Fibroblast of villous mesenchyme (primary cell): ENCODE measurements at regions not wholly inside any gene's neighbourhood (a gene's known extent, or its start where the extent isn't known, plus 50 kb on each side); places are given as distances from the start of the nearest gene placed in this dataset.
A peak's percentile ranks its signal among the peaks of the same experiment; 100 is the strongest.

Experiments
- DNase-seq: peaks from one replicate; pipeline ENCODE4 v3.0.0-alpha.2; 2010; ENCODE audit warnings: low read depth
- H3K4me3 ChIP-seq: 2 replicates; pipeline ENCODE4 v1.5.1; 2011; ENCODE audit warnings: low read depth, mild to moderate bottlenecking, low read length
- CTCF ChIP-seq: IDR thresholded peaks from 2 replicates; pipeline ENCODE4 v1.5.1; 2012; ENCODE audit warnings: low read depth, mild to moderate bottlenecking, low read length; ENCODE audit not compliant: insufficient read depth

- no peak for TF ChIP-seq CTCF
- H3K4me3 ChIP-seq = no peak overlapping the region
- peak; percentile 2 for DNase-seq
These were observed 262.6 kb downstream of the ATG4C start for GRCh38 chr1:63046539-63046938.

- no peak for TF ChIP-seq CTCF
- no peak overlapping the region for H3K4me3 ChIP-seq
- DNase-seq = no peak
These were observed 265.2 kb downstream of the ATG4C start for GRCh38 chr1:63049135-63049534.

GRCh38 chr1:63051356-63051755, 267.4 kb downstream of the ATG4C start:
- no peak for DNase-seq
- no peak overlapping the region for H3K4me3 ChIP-seq
- no peak for TF ChIP-seq CTCF

- no peak for TF ChIP-seq CTCF
- DNase-seq = no peak
- H3K4me3 ChIP-seq = no peak overlapping the region
These were observed 268.0 kb downstream of the ATG4C start for GRCh38 chr1:63051886-63052285.

GRCh38 chr1:63054184-63054583, 268.2 kb upstream of the FOXD3 start:
- no peak for TF ChIP-seq CTCF
- no peak overlapping the region for H3K4me3 ChIP-seq
- DNase-seq = no peak

GRCh38 chr1:63063367-63063766, 259.0 kb upstream of the FOXD3 start:
- no peak for DNase-seq
- H3K4me3 ChIP-seq = no peak overlapping the region
- TF ChIP-seq CTCF = no peak

- TF ChIP-seq CTCF = no peak
- DNase-seq = no peak
These were observed 258.2 kb upstream of the FOXD3 start for GRCh38 chr1:63064135-63064534.

More at GRCh38 chr1:63064135-63064534, 258.2 kb upstream of the FOXD3 start:
- no peak overlapping the region for H3K4me3 ChIP-seq
